Left ventricle myocardium inferior (tissue), 1 donor: ENCODE measurements at regions not wholly inside any gene's neighbourhood (a gene's known extent, or its start where the extent isn't known, plus 50 kb on each side); places are given as distances from the start of the nearest gene placed in this dataset.

Experiments used
- DNase-seq: peaks from one replicate; pipeline ENCODE4 v3.0.0-alpha.2; 2020
- H3K27ac ChIP-seq: fragments of 200-600 bp; replicated peaks from 2 replicates; pipeline ENCODE4 v1.8.0; 2021
- H3K27me3 ChIP-seq: fragments of 200-600 bp; 2 replicates; pipeline ENCODE4 v1.8.0; 2021; ENCODE audit warnings: low read depth
- H3K36me3 ChIP-seq: fragments of 200-600 bp; 2 replicates; pipeline ENCODE4 v1.8.0; 2021
- H3K4me1 ChIP-seq: fragments of 200-600 bp; 2 replicates; pipeline ENCODE4 v1.8.0; 2021
- H3K4me3 ChIP-seq: fragments of 200-600 bp; 2 replicates; pipeline ENCODE4 v1.8.0; 2021; ENCODE audit warnings: mild to moderate bottlenecking, moderate library complexity
- H3K9me3 ChIP-seq: fragments of 200-600 bp; replicated peaks from 2 replicates; pipeline ENCODE4 v1.8.0; 2021
- intact Hi-C: fragments of 100-400 bp; cut with micrococcal nuclease; formaldehyde crosslinking; loops from one replicate; pipeline ENCODE4 v1.11.0; 2022
- TF ChIP-seq, protein P1 (sequence below): fragments of 200-600 bp; IDR thresholded peaks from 2 replicates; pipeline ENCODE4 v1.8.0; 2021; ENCODE audit warnings: antibody characterized with exemption, mild to moderate bottlenecking, borderline replicate concordance
- donor health status: DM: no; HTN: yes; CAD: no; lungs with severe emphysema.

GRCh38 chr3:68288085-68288484, 633.7 kb upstream of the SUCLG2 start:
- H3K4me1 ChIP-seq, result no peaks in the 10 kb centered on the region
- no peaks in the 10 kb centered on the region for H3K27me3 ChIP-seq

DNA sequence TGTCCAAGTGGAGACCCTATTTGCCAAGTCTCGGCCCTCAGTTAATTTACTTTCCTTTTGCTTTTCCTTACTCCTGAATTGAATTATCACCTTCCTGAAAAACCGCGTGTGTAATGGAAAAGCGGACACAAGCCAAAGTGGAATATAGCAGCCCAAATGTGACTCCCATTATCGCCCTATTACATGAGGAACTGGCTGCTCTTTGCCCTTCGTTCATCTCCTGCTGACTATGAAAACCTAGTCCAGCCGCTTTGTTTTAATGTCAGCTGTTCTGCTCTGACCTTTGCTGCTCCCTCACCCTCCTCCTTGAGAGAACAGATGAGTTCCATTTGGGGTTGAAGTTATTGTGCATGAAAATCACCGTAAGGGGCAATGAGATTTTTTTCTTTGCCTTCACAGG, 632.7 kb upstream of the SUCLG2 start:
- H3K4me3 ChIP-seq, result no peak overlapping the region
- no peaks in the 10 kb centered on the region for H3K9me3 ChIP-seq
- H3K36me3 ChIP-seq, result no peaks in the 10 kb centered on the region
- intact Hi-C loops, result no loop called here
- DNase-seq, result no peak
- H3K27me3 ChIP-seq, result no peaks in the 10 kb centered on the region
- H3K27ac ChIP-seq, result no peak overlapping the region
- no peaks in the 10 kb centered on the region for H3K4me1 ChIP-seq
- TF ChIP-seq, protein P1, sequence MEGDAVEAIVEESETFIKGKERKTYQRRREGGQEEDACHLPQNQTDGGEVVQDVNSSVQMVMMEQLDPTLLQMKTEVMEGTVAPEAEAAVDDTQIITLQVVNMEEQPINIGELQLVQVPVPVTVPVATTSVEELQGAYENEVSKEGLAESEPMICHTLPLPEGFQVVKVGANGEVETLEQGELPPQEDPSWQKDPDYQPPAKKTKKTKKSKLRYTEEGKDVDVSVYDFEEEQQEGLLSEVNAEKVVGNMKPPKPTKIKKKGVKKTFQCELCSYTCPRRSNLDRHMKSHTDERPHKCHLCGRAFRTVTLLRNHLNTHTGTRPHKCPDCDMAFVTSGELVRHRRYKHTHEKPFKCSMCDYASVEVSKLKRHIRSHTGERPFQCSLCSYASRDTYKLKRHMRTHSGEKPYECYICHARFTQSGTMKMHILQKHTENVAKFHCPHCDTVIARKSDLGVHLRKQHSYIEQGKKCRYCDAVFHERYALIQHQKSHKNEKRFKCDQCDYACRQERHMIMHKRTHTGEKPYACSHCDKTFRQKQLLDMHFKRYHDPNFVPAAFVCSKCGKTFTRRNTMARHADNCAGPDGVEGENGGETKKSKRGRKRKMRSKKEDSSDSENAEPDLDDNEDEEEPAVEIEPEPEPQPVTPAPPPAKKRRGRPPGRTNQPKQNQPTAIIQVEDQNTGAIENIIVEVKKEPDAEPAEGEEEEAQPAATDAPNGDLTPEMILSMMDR, result no peak

More at GRCh38 chr3:68288085-68288484, 633.7 kb upstream of the SUCLG2 start:
- no peak overlapping the region for H3K27ac ChIP-seq
- no peaks in the 10 kb centered on the region for H3K9me3 ChIP-seq
- DNase-seq, result no peak
- H3K36me3 ChIP-seq, result no peaks in the 10 kb centered on the region
- no peak overlapping the region for H3K4me3 ChIP-seq
- TF ChIP-seq, protein P1, result no peak
- intact Hi-C loops, result no loop called here

- H3K9me3 ChIP-seq, result no peaks in the 10 kb centered on the region
- TF ChIP-seq, protein P1, result no peak
- H3K27ac ChIP-seq, result no peak overlapping the region
- intact Hi-C loops, result no loop called here
- no peaks in the 10 kb centered on the region for H3K27me3 ChIP-seq
- no peaks in the 10 kb centered on the region for H3K4me1 ChIP-seq
- no peak for DNase-seq
- no peaks in the 10 kb centered on the region for H3K36me3 ChIP-seq
- H3K4me3 ChIP-seq, result no peak overlapping the region
Measured at GRCh38 chr3:68274286-68274685, 619.9 kb upstream of the SUCLG2 start.

- Histone ChIP-seq H3K27me3 (no peaks in the 10 kb centered on the region), H3K4me3 (no peak overlapping the region)
Measured at GRCh38 chr3:68271145-68271544, 616.7 kb upstream of the SUCLG2 start.

GRCh38 chr3:68256635-68257223, 602.3 kb upstream of the SUCLG2 start:
- TF ChIP-seq, protein P1, result no peak
- Histone ChIP-seq H3K4me1 (no peaks in the 10 kb centered on the region), H3K36me3 (no peaks in the 10 kb centered on the region), H3K9me3 (no peaks in the 10 kb centered on the region), H3K4me3 (no peak overlapping the region), H3K27me3 (no peaks in the 10 kb centered on the region), H3K27ac (no peak overlapping the region)
- no peak for DNase-seq
- intact Hi-C loops, result no loop called here

More at GRCh38 chr3:68271145-68271544, 616.7 kb upstream of the SUCLG2 start:
- intact Hi-C loops, result no loop called here
- Histone ChIP-seq H3K4me1 (no peaks in the 10 kb centered on the region), H3K27ac (no peak overlapping the region), H3K36me3 (no peaks in the 10 kb centered on the region), H3K9me3 (no peaks in the 10 kb centered on the region)
- TF ChIP-seq, protein P1, result no peak
- DNase-seq, result no peak

- Histone ChIP-seq H3K9me3 (no peaks in the 10 kb centered on the region), H3K4me1 (no peaks in the 10 kb centered on the region), H3K4me3 (no peak overlapping the region), H3K27ac (no peak overlapping the region), H3K27me3 (no peaks in the 10 kb centered on the region), H3K36me3 (no peaks in the 10 kb centered on the region)
- TF ChIP-seq, protein P1, result no peak
- intact Hi-C loops, result no loop called here
- no peak for DNase-seq
Measured at GRCh38 chr3:68249265-68249664, 594.9 kb upstream of the SUCLG2 start.
